HG02870 (cell line): ENCODE measurements at regions not wholly inside any gene's neighbourhood (a gene's known extent, or its start where the extent isn't known, plus 50 kb on each side); places are given as distances from the start of the nearest gene placed in this dataset.
"Not testable (repeated sequence)": the region's sequence is repeated elsewhere in the genome, so short reads cannot be mapped to it uniquely, and the experiment has no call there.

Experiments used
- ATAC-seq: cut with Tn5 transposase; IDR thresholded peaks from one replicate; pipeline ENCODE4 v1.9.1; 2021; ENCODE audit warnings: mild to moderate bottlenecking, moderate library complexity; ENCODE audit not compliant: unreplicated experiment

GRCh38 chr14:39734306-39734705 lies 302.1 kb upstream of the FBXO33 start:
- no peak for ATAC-seq

- no peak for ATAC-seq
These were observed 301.5 kb upstream of the FBXO33 start for GRCh38 chr14:39733741-39734140.

GRCh38 chr14:39731912-39732311 lies 299.7 kb upstream of the FBXO33 start:
- peak; percentile 72 for ATAC-seq

GRCh38 chr14:39726563-39726962 lies 294.3 kb upstream of the FBXO33 start:
- ATAC-seq, result no peak

GRCh38 chr14:39722547-39723273 lies 290.5 kb upstream of the FBXO33 start:
- no peak for ATAC-seq

- no peak for ATAC-seq
These were observed 284.8 kb upstream of the FBXO33 start for GRCh38 chr14:39716987-39717570.

GRCh38 chr14:39712293-39712999 lies 280.2 kb upstream of the FBXO33 start:
- ATAC-seq, result no peak

GRCh38 chr14:39704594-39704993 lies 272.4 kb upstream of the FBXO33 start:
- ATAC-seq, result no peak

- no peak for ATAC-seq
These were observed 262.1 kb upstream of the FBXO33 start for GRCh38 chr14:39694341-39694740.

- no peak for ATAC-seq
These were observed 251.5 kb upstream of the FBXO33 start for GRCh38 chr14:39683691-39684260.

- no peak for ATAC-seq
These were observed 250.3 kb upstream of the FBXO33 start for GRCh38 chr14:39682582-39682981.

GRCh38 chr14:39681782-39682399 lies 249.7 kb upstream of the FBXO33 start:
- ATAC-seq, result no peak

GRCh38 chr14:39680777-39681176 lies 248.5 kb upstream of the FBXO33 start:
- ATAC-seq, result peak; percentile 90

GRCh38 chr14:39673734-39674133 lies 241.5 kb upstream of the FBXO33 start:
- no peak for ATAC-seq

GRCh38 chr14:39673270-39673711 lies 241.1 kb upstream of the FBXO33 start:
- ATAC-seq, result no peak

- no peak for ATAC-seq
These were observed 236.2 kb upstream of the FBXO33 start for GRCh38 chr14:39668449-39668848.

- no peak for ATAC-seq
These were observed 234.2 kb upstream of the FBXO33 start for GRCh38 chr14:39666386-39666785.

- ATAC-seq, result peak; percentile 69
These were observed 232.8 kb upstream of the FBXO33 start for GRCh38 chr14:39665075-39665475.

GRCh38 chr14:39664646-39665045 lies 232.4 kb upstream of the FBXO33 start:
- no peak for ATAC-seq

- ATAC-seq, result no peak
These were observed 209.0 kb upstream of the FBXO33 start for GRCh38 chr14:39641224-39641623.

GRCh38 chr14:39639009-39639408 lies 206.8 kb upstream of the FBXO33 start:
- not testable (repeated sequence) for ATAC-seq
